ENCODE measurements at regions not wholly inside any gene's neighbourhood (a gene's known extent, or its start where the extent isn't known, plus 50 kb on each side); places are given as distances from the start of the nearest gene placed in this dataset.

DNA sequence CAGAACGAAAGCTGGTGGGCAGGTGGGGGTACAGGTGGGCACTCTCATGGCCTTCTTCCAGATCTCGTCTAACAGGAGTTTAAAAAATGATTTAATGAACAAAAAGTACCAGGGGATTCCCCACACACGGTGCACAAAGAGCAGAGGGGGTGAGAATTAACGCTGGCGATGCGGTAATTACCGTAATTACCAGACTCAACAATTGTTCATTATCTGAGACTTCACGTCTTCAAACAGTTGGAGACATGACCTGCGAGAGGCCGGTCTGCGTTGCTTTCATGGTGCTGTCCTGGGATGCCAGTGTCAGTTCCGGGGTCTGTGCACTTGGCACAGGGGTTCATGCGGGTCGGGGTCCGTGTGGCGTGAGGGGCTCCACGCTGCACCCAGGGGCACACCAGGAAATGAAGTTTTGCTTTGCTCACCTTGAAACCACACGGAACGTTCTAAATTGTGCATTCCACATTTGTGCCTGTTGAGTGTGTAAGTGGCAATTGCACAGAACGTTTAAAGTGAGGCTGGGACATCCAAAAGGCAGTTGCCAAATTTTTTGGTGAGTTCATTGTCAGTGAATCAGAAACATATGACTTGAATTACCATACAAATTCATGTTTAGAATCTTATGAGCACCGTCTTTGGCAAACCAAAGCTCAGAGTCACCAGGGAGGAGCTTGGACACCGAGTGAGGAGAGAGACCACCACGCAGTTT, 256.4 kb upstream of the IRX1 start:
- TF ChIP-seq, protein P1, sequence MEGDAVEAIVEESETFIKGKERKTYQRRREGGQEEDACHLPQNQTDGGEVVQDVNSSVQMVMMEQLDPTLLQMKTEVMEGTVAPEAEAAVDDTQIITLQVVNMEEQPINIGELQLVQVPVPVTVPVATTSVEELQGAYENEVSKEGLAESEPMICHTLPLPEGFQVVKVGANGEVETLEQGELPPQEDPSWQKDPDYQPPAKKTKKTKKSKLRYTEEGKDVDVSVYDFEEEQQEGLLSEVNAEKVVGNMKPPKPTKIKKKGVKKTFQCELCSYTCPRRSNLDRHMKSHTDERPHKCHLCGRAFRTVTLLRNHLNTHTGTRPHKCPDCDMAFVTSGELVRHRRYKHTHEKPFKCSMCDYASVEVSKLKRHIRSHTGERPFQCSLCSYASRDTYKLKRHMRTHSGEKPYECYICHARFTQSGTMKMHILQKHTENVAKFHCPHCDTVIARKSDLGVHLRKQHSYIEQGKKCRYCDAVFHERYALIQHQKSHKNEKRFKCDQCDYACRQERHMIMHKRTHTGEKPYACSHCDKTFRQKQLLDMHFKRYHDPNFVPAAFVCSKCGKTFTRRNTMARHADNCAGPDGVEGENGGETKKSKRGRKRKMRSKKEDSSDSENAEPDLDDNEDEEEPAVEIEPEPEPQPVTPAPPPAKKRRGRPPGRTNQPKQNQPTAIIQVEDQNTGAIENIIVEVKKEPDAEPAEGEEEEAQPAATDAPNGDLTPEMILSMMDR (IDR thresholded peaks at IDR 0.05): no peak
- no peak for TF ChIP-seq POLR2A (IDR thresholded peaks at IDR 0.05)

Measured in thyroid gland (tissue), 4 donors.